WTC11 (cell line): ENCODE measurements at regions not wholly inside any gene's neighbourhood (a gene's known extent, or its start where the extent isn't known, plus 50 kb on each side); places are given as distances from the start of the nearest gene placed in this dataset.

Experiments used
- ARID4B ChIP-seq: sonication (generic); formaldehyde crosslinking; IDR thresholded peaks from 2 replicates; pipeline ENCODE4 v1.8.0; 2023; ENCODE audit warnings: missing genetic modification reagents, mild to moderate bottlenecking, borderline replicate concordance
- E2F5 ChIP-seq: sonication (generic); formaldehyde crosslinking; IDR thresholded peaks from 2 replicates; pipeline ENCODE4 v1.8.1; 2022; ENCODE audit warnings: mild to moderate bottlenecking, moderate library complexity, missing genetic modification reagents
- ETV6 ChIP-seq: sonication (generic); formaldehyde crosslinking; IDR thresholded peaks from 2 replicates; pipeline ENCODE4 v1.8.1; 2022; ENCODE audit warnings: mild to moderate bottlenecking, missing genetic modification reagents
- GTF2I ChIP-seq: fragments of 250-450 bp; sonication (Bioruptor Pico); conservative IDR thresholded peaks from 2 replicates; pipeline ENCODE4 v1.4.0; 2021; ENCODE audit warnings: mild to moderate bottlenecking
- NFATC4 ChIP-seq: fragments of 250-450 bp; sonication (Bioruptor Pico); IDR thresholded peaks from 2 replicates; pipeline ENCODE4 v1.9.0; 2021; ENCODE audit warnings: mild to moderate bottlenecking
- NR2C2 ChIP-seq: sonication (generic); formaldehyde crosslinking; IDR thresholded peaks from 2 replicates; pipeline ENCODE4 v1.8.0; 2022; ENCODE audit warnings: mild to moderate bottlenecking, missing genetic modification reagents
- STAT6 ChIP-seq: sonication (generic); formaldehyde crosslinking; conservative IDR thresholded peaks from 2 replicates; pipeline ENCODE4 v1.8.1; 2023; ENCODE audit warnings: mild to moderate bottlenecking, low read depth, missing genetic modification reagents, moderate library complexity
- ZBTB43 ChIP-seq: sonication (generic); formaldehyde crosslinking; IDR thresholded peaks from 2 replicates; pipeline ENCODE4 v1.8.1; 2023; ENCODE audit warnings: mild to moderate bottlenecking, missing genetic modification reagents
- ZMAT4 ChIP-seq: fragments of 250-450 bp; sonication (Bioruptor Pico); IDR thresholded peaks from 2 replicates; pipeline ENCODE4 v1.9.0; 2021; ENCODE audit warnings: mild to moderate bottlenecking
- ZNF121 ChIP-seq: sonication (generic); formaldehyde crosslinking; IDR thresholded peaks from 2 replicates; pipeline ENCODE4 v1.8.0; 2023; ENCODE audit warnings: missing genetic modification reagents
- ZNF281 ChIP-seq: sonication (generic); formaldehyde crosslinking; IDR thresholded peaks from 2 replicates; pipeline ENCODE4 v1.8.0; 2023; ENCODE audit warnings: mild to moderate bottlenecking, missing genetic modification reagents
- ZNF512 ChIP-seq: sonication (generic); formaldehyde crosslinking; IDR thresholded peaks from 2 replicates; pipeline ENCODE4 v1.8.1; 2022; ENCODE audit warnings: missing genetic modification reagents, borderline replicate concordance
- ZSCAN18 ChIP-seq: fragments of 250-450 bp; sonication (Bioruptor Pico); IDR thresholded peaks from 2 replicates; pipeline ENCODE4 v2.1.2; 2022; ENCODE audit warnings: mild to moderate bottlenecking, moderate library complexity

- no peak for TF ChIP-seq ZNF512 (CRISPR knock-in tag)
- TF ChIP-seq ETV6 (CRISPR knock-in tag), result no peak
- TF ChIP-seq GTF2I, result no peak
- no peak for TF ChIP-seq NR2C2 (CRISPR knock-in tag)
- no peak for TF ChIP-seq ZSCAN18 (CRISPR knock-in tag)
- no peak for TF ChIP-seq E2F5 (CRISPR knock-in tag)
- TF ChIP-seq ZNF281 (CRISPR knock-in tag), result no peak
- TF ChIP-seq ZBTB43 (CRISPR knock-in tag), result no peak
- no peak for TF ChIP-seq STAT6 (CRISPR knock-in tag)
- TF ChIP-seq ZMAT4 (CRISPR knock-in tag), result no peak
- TF ChIP-seq ZNF121 (CRISPR knock-in tag), result no peak
- TF ChIP-seq ARID4B (CRISPR knock-in tag), result no peak
- TF ChIP-seq NFATC4, result no peak
These were observed 1013.0 kb downstream of the TECRL start (continued) for GRCh38 chr4:63396269-63396668.
